ENCODE measurements at regions not wholly inside any gene's neighbourhood (a gene's known extent, or its start where the extent isn't known, plus 50 kb on each side); places are given as distances from the start of the nearest gene placed in this dataset.

- peak; percentile 50 for DNase-seq
Observed at GRCh38 chr18:64208516-64208915, 59.6 kb upstream of the LINC00305 start.

- DNase-seq, result peak; percentile 10
Observed at GRCh38 chr18:64207820-64208219, 58.9 kb upstream of the LINC00305 start.

GRCh38 chr18:64203295-64203694, 54.4 kb upstream of the LINC00305 start:
- DNase-seq, result no peak

GRCh38 chr18:64202863-64203262, 54.0 kb upstream of the LINC00305 start:
- DNase-seq, result no peak

GRCh38 chr18:64202210-64202836, 53.4 kb upstream of the LINC00305 start:
- no peak for DNase-seq

GRCh38 chr18:64201781-64202180, 52.9 kb upstream of the LINC00305 start:
- DNase-seq, result no peak

GRCh38 chr18:64199581-64199980, 50.7 kb upstream of the LINC00305 start:
- DNase-seq, result no peak
